SHP77 (cell line): ENCODE measurements at regions not wholly inside any gene's neighbourhood (a gene's known extent, or its start where the extent isn't known, plus 50 kb on each side); places are given as distances from the start of the nearest gene placed in this dataset.

Source experiments
- DNase-seq, 2 experiments: peaks; one replicate each; lab custom pipeline; 2025; lab: John Stamatoyannopoulos, UW

- DNase-seq: no peak
These were observed 274.3 kb upstream of the PPARGC1A start for GRCh38 chr4:24164054-24164693.

- no peak for DNase-seq
These were observed 273.5 kb upstream of the PPARGC1A start for GRCh38 chr4:24163314-24163713.

- DNase-seq: no peak
These were observed 270.5 kb upstream of the PPARGC1A start for GRCh38 chr4:24160358-24160757.

- no peak for DNase-seq
These were observed 268.2 kb upstream of the PPARGC1A start for GRCh38 chr4:24158031-24158430.

GRCh38 chr4:24150034-24150433 is 260.2 kb upstream of the PPARGC1A start:
- DNase-seq: no peak

- no peak for DNase-seq
These were observed 256.3 kb upstream of the PPARGC1A start for GRCh38 chr4:24146127-24146526.

GRCh38 chr4:24145591-24145990 is 255.7 kb upstream of the PPARGC1A start:
- no peak for DNase-seq

- DNase-seq: no peak
These were observed 254.5 kb upstream of the PPARGC1A start for GRCh38 chr4:24144381-24144780.

- DNase-seq: no peak
These were observed 253.9 kb upstream of the PPARGC1A start for GRCh38 chr4:24143741-24144140.

- DNase-seq: no peak
These were observed 252.0 kb upstream of the PPARGC1A start for GRCh38 chr4:24141836-24142235.

GRCh38 chr4:24140892-24141291 is 251.0 kb upstream of the PPARGC1A start:
- DNase-seq: no peak

- peak; percentile 28 to 45 for DNase-seq
These were observed 248.1 kb upstream of the PPARGC1A start for GRCh38 chr4:24137671-24138601.

GRCh38 chr4:24131954-24132673 is 242.3 kb upstream of the PPARGC1A start:
- DNase-seq: peak in 1 of 2 experiments; percentile 6

- DNase-seq: no peak
These were observed 240.8 kb upstream of the PPARGC1A start for GRCh38 chr4:24130637-24131036.

- DNase-seq: no peak
These were observed 236.9 kb upstream of the PPARGC1A start for GRCh38 chr4:24126776-24127175.

- DNase-seq: no peak
These were observed 231.7 kb upstream of the PPARGC1A start for GRCh38 chr4:24121395-24122175.

GRCh38 chr4:24117975-24118374 is 228.1 kb upstream of the PPARGC1A start:
- DNase-seq: no peak

GRCh38 chr4:24116107-24116506 is 226.3 kb upstream of the PPARGC1A start:
- no peak for DNase-seq

GRCh38 chr4:24114919-24115500 is 225.2 kb upstream of the PPARGC1A start:
- no peak for DNase-seq

- no peak for DNase-seq
These were observed 224.6 kb upstream of the PPARGC1A start for GRCh38 chr4:24114444-24114843.

GRCh38 chr4:24112466-24112865 is 222.6 kb upstream of the PPARGC1A start:
- DNase-seq: no peak
